Eye (tissue), 1 donor: ENCODE measurements at regions not wholly inside any gene's neighbourhood (a gene's known extent, or its start where the extent isn't known, plus 50 kb on each side); places are given as distances from the start of the nearest gene placed in this dataset.
"Not testable (repeated sequence)": the region's sequence is repeated elsewhere in the genome, so short reads cannot be mapped to it uniquely, and the experiment has no call there.

Source experiments
- DNase-seq: peaks from one replicate; pipeline ENCODE4 v3.0.0-alpha.2; 2015

- no peak for DNase-seq
Measured at GRCh38 chr6:93183531-93183972, 235.8 kb downstream of the EPHA7 start.

- no peak for DNase-seq
Measured at GRCh38 chr6:93182938-93183479, 236.3 kb downstream of the EPHA7 start.

GRCh38 chr6:93177918-93178317, 241.4 kb downstream of the EPHA7 start:
- no peak for DNase-seq

- peak; percentile 43 for DNase-seq
Measured at GRCh38 chr6:93177438-93177837, 241.9 kb downstream of the EPHA7 start.

- DNase-seq = no peak
Measured at GRCh38 chr6:93176070-93176469, 243.3 kb downstream of the EPHA7 start.

- DNase-seq = not testable (repeated sequence)
Measured at GRCh38 chr6:93173573-93173972, 245.8 kb downstream of the EPHA7 start.

GRCh38 chr6:93165850-93166430, 253.4 kb downstream of the EPHA7 start:
- DNase-seq = no peak

GRCh38 chr6:93164781-93165180, 254.6 kb downstream of the EPHA7 start:
- no peak for DNase-seq

GRCh38 chr6:93163146-93163545, 256.2 kb downstream of the EPHA7 start:
- no peak for DNase-seq

- DNase-seq = no peak
Measured at GRCh38 chr6:93139408-93140081, 279.8 kb downstream of the EPHA7 start.

- DNase-seq = no peak
Measured at GRCh38 chr6:93136111-93136510, 283.2 kb downstream of the EPHA7 start.

GRCh38 chr6:93124006-93124632, 295.2 kb downstream of the EPHA7 start:
- DNase-seq = no peak

- DNase-seq = no peak
Measured at GRCh38 chr6:93123585-93123984, 295.8 kb downstream of the EPHA7 start.

- DNase-seq = no peak
Measured at GRCh38 chr6:93120154-93120742, 299.1 kb downstream of the EPHA7 start.

GRCh38 chr6:93105907-93106306, 313.5 kb downstream of the EPHA7 start:
- DNase-seq = no peak

GRCh38 chr6:93105017-93105416, 314.3 kb downstream of the EPHA7 start:
- peak; percentile 9 for DNase-seq

- DNase-seq = peak; percentile 10
Measured at GRCh38 chr6:93104195-93104817, 315.1 kb downstream of the EPHA7 start.

GRCh38 chr6:93088621-93089501, 330.5 kb downstream of the EPHA7 start:
- DNase-seq = peak; percentile 80

GRCh38 chr6:93087606-93088005, 331.8 kb downstream of the EPHA7 start:
- no peak for DNase-seq

GRCh38 chr6:93086351-93086750, 333.0 kb downstream of the EPHA7 start:
- DNase-seq = no peak

GRCh38 chr6:93083337-93084230, 335.8 kb downstream of the EPHA7 start:
- peak; percentile 40 for DNase-seq
